DND-41 (cell line): ENCODE measurements at regions not wholly inside any gene's neighbourhood (a gene's known extent, or its start where the extent isn't known, plus 50 kb on each side); places are given as distances from the start of the nearest gene placed in this dataset.

Experiments
- ATAC-seq: fragments of 200-7000 bp; cut with Tn5 transposase; 3 replicates; pipeline ENCODE4 v1.9.1; 2021; ENCODE audit warnings: low read depth; ENCODE audit not compliant: insufficient read depth
- DNase-seq: peaks from one replicate; pipeline ENCODE4 v3.0.0-alpha.2; 2020
- H2AFZ ChIP-seq: 2 replicates; pipeline ENCODE4 v1.6.0; 2012; ENCODE audit warnings: low read depth, low read length
- H3K27ac ChIP-seq: 2 replicates; pipeline ENCODE4 v1.5.1; 2012; ENCODE audit warnings: low read length, inconsistent platforms
- H3K27me3 ChIP-seq: fragments of 200-600 bp; sonication (generic); 2 replicates; pipeline ENCODE4 v1.6.0; 2012; ENCODE audit warnings: low read length, mild to moderate bottlenecking, inconsistent platforms; ENCODE audit not compliant: insufficient read depth, poor library complexity
- H3K36me3 ChIP-seq: 2 replicates; pipeline ENCODE4 v1.5.1; 2012; ENCODE audit warnings: low read length, inconsistent platforms; ENCODE audit not compliant: insufficient read depth
- H3K4me1 ChIP-seq: 2 replicates; pipeline ENCODE4 v1.5.1; 2012; ENCODE audit warnings: mild to moderate bottlenecking, low read length; ENCODE audit not compliant: insufficient read depth
- H3K4me2 ChIP-seq: 2 replicates; pipeline ENCODE4 v1.6.0; 2012; ENCODE audit warnings: mild to moderate bottlenecking, moderate library complexity, low read length, inconsistent platforms; ENCODE audit not compliant: insufficient read depth
- H3K4me3 ChIP-seq, 2 experiments: fragments of 200-600 bp in 1 of 2; shearing (Covaris generic) in 1 of 2; 2 replicates each; pipeline ENCODE4 v1.5.1; 2012 to 2016; ENCODE audit warnings: inconsistent platforms in 2 of 2, low read length in 2 of 2, mild to moderate bottlenecking in 2 of 2, low read depth in 1 of 2, moderate library complexity in 1 of 2
- H3K79me2 ChIP-seq: 2 replicates; pipeline ENCODE4 v1.6.0; 2012; ENCODE audit warnings: low read length, inconsistent platforms; ENCODE audit not compliant: insufficient read depth
- H3K9ac ChIP-seq: 2 replicates; pipeline ENCODE4 v1.6.0; 2012; ENCODE audit warnings: low read depth, mild to moderate bottlenecking, inconsistent platforms, low read length, moderate library complexity
- H3K9me3 ChIP-seq: 2 replicates; pipeline ENCODE4 v1.5.1; 2012; ENCODE audit warnings: low read length, moderate library complexity, mild to moderate bottlenecking, inconsistent platforms; ENCODE audit not compliant: insufficient read depth, severe bottlenecking
- H4K20me1 ChIP-seq: 2 replicates; pipeline ENCODE4 v1.6.0; 2012; ENCODE audit warnings: low read length; ENCODE audit not compliant: insufficient read depth
- CTCF ChIP-seq: IDR thresholded peaks from 2 replicates; pipeline ENCODE4 v1.5.1; 2012; ENCODE audit warnings: borderline replicate concordance, low read length, moderate library complexity, mild to moderate bottlenecking; ENCODE audit not compliant: poor library complexity, severe bottlenecking; ENCODE audit errors: extremely low read depth
- EZH2 ChIP-seq: IDR thresholded peaks from 3 replicates; pipeline ENCODE4 v1.6.1; 2012; ENCODE audit warnings: borderline replicate concordance, low read depth, mild to moderate bottlenecking, moderate library complexity, low read length, inconsistent platforms; ENCODE audit not compliant: severe bottlenecking

GRCh38 chr2:17177088-17177487 lies 341.2 kb downstream of the RAD51AP2 start:
- no peak overlapping the region for H3K4me3 ChIP-seq
- no peak overlapping the region for H3K27ac ChIP-seq
- H3K9me3 ChIP-seq = no peaks in the 10 kb centered on the region
- TF ChIP-seq EZH2 = no peak
- no peak for TF ChIP-seq CTCF
- no peaks in the 10 kb centered on the region for H3K36me3 ChIP-seq
- no peak overlapping the region for H2AFZ ChIP-seq
- H4K20me1 ChIP-seq = no peaks in the 10 kb centered on the region
- no peaks in the 10 kb centered on the region for H3K27me3 ChIP-seq
- H3K9ac ChIP-seq = no peak overlapping the region
- no peak for ATAC-seq
- no peak overlapping the region for H3K4me2 ChIP-seq
- H3K79me2 ChIP-seq = no peaks in the 10 kb centered on the region
- no peak for DNase-seq
- no peaks in the 10 kb centered on the region for H3K4me1 ChIP-seq

DNA sequence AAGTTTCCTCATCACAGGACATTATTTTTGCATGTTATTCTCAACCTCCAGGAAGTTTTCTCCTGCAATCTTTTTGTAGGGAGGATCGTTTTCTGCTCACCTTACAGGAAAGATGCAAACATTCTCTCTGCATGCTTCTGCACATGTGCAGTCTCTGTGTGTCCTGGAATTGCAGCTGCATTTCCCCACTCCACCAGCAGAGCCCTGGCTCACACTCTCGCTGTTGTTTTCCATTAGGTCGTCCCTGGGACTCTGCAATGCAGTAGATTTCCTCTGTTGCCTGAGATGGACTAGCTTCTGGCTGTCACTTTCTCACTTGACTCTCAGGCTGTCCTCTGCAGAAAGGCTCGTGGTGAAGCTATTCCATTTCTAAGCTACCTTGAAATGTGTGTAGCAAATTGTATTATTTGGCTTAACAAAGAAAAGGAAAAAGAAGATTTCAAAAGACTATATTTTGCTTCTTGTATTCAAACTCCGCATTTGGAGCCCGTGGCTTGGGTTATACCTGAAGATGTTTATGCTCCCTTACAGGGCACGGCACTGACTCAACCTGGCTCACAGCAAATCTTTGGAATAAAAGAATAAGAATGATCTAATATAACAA lies 346.7 kb downstream of the RAD51AP2 start:
- TF ChIP-seq EZH2 = no peak
- TF ChIP-seq CTCF = peak; percentile 32
- Histone ChIP-seq H3K9ac (no peak overlapping the region), H3K27ac (no peak overlapping the region), H3K9me3 (no peaks in the 10 kb centered on the region), H2AFZ (no peak overlapping the region), H3K27me3 (no peaks in the 10 kb centered on the region), H3K4me1 (no peaks in the 10 kb centered on the region), H3K36me3 (no peaks in the 10 kb centered on the region), H3K4me2 (no peak overlapping the region), H4K20me1 (no peaks in the 10 kb centered on the region), H3K79me2 (no peaks in the 10 kb centered on the region), H3K4me3 (no peak overlapping the region)
- DNase-seq (no peak), ATAC-seq (no peak)

DNA sequence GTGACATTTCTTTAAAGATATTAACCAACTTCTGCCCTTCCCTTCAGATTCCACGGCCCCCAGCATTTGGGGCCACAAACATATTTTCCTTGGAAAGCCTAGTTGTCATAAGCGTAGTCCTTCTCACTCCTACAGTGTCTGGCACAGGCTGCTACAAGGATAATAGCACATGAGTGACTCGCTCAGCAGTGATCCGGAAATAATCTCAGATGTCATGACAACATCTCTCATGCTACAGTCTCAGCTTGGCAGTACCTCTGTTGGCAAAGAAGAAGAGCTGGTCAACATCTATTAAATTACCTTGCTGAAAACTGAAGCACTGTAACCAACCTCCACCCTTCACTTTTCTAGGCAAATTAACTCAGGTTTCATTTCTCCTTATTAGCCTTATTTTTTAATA lies 351.7 kb downstream of the RAD51AP2 start:
- no peak overlapping the region for H3K4me2 ChIP-seq

More for the DNA sequence above, 351.7 kb downstream of the RAD51AP2 start:
- Histone ChIP-seq H3K4me1 (no peaks in the 10 kb centered on the region), H3K79me2 (no peaks in the 10 kb centered on the region), H3K9ac (no peak overlapping the region), H3K27ac (no peak overlapping the region), H3K36me3 (no peaks in the 10 kb centered on the region), H3K9me3 (no peaks in the 10 kb centered on the region), H3K27me3 (no peaks in the 10 kb centered on the region), H3K4me3 (no peak overlapping the region), H2AFZ (no peak overlapping the region), H4K20me1 (no peaks in the 10 kb centered on the region)
- DNase-seq (no peak), ATAC-seq (no peak)
- no peak for TF ChIP-seq EZH2
- no peak for TF ChIP-seq CTCF
